ENCODE measurements at regions not wholly inside any gene's neighbourhood (a gene's known extent, or its start where the extent isn't known, plus 50 kb on each side); places are given as distances from the start of the nearest gene placed in this dataset.

DNA sequence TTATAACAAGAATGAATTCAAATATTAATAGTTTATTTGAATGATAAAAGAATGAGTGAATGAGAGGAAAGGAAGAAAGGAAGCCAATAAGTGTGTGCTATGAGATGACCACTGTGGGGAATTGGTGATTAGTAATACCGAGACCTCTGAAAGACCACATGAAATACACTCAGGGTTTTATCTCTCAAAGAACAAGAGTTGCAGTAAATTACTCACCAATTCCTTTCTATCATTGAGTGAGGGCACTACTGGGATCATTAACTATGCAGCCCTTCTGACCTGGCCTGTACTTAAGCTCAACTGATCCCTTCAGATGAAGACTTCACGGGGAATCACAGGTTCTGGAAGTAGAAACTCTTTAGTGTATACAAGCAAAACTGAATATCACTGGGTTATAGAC is 1636.1 kb downstream of the SLITRK5 start:
- TF ChIP-seq GATA3 (IDR thresholded peaks at IDR 0.05; ENCODE audit: low read depth, low read length) (no peak), GATA2 (IDR thresholded peaks at IDR 0.05; ENCODE audit: low read depth, low read length) (no peak)

DNA sequence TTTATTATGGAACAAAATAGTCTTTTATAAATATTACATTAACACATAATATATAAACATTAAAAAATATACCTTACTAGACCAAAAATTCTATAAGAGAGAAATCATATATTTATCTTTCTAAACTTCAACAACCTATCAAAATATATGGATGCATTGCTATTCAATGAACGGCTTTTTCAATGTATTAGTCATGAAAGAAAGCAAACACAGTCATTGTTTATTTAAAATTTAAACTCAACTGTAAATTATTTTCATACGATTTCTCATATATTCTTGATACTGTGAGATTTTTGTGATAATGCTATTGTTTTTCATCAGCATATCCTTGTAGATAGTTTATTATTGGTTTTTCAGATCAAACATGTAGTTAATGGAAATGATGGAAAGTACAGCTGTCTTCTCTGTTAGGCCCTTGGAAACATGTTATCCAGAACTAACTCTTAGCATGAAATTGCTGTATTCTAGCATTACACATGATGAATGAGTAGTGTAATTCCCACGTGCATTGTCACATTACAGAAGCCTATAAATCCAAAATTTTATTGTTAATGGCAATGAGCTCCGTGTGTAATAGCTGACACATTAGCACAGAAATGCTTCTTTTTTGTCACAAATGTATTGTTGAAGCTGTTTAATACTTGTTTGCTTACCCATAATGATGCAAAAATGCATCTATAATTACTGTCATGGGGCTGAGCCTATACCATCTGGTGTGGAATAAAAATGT is 1639.9 kb downstream of the SLITRK5 start:
- no peak for TF ChIP-seq GATA2 (IDR thresholded peaks at IDR 0.05; ENCODE audit: low read depth, low read length)
- no peak for TF ChIP-seq GATA3 (IDR thresholded peaks at IDR 0.05; ENCODE audit: low read depth, low read length)

DNA sequence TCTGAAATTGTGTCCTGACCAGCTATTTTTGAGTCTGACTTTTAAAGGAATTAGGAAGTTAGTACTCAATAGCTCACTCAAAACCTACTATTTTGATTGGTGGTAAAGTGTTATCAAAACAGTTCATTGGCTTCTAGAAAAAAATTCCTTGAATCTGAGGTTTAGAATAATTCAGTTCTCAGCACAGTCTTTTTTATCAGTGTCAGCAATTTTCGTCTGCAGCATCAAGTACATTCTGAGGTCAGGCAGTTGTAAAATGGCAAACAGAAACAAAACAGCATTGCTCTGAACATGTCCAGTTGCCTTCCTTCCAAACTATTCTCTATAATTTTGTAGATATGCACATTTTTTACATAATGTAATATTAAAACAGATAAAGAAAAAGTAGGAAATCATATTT is 1644.1 kb downstream of the SLITRK5 start:
- TF ChIP-seq GATA2 (IDR thresholded peaks at IDR 0.05; ENCODE audit: low read depth, low read length) (no peak), GATA3 (IDR thresholded peaks at IDR 0.05; ENCODE audit: low read depth, low read length) (no peak)

DNA sequence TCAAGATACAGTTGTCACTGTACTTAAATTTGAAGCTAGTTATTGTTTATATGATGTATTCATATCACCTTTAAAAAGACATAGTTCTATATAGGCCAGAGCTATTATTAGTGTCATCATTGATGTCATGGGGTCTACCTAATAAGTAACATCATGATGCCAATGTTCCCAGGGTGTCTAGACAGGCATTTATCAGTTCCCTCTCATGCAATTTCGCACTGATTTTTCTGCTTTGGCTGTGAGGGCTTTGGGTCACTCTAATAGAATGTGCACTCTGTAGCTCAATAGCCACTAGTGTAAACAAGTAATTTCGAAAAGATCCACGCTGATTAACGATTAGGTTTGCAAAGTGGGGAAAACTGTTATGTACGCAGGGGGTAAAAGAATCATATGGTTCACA is 1651.3 kb downstream of the SLITRK5 start:
- TF ChIP-seq GATA2 (IDR thresholded peaks at IDR 0.05; ENCODE audit: low read depth, low read length) (no peak), GATA3 (IDR thresholded peaks at IDR 0.05; ENCODE audit: low read depth, low read length) (no peak)

DNA sequence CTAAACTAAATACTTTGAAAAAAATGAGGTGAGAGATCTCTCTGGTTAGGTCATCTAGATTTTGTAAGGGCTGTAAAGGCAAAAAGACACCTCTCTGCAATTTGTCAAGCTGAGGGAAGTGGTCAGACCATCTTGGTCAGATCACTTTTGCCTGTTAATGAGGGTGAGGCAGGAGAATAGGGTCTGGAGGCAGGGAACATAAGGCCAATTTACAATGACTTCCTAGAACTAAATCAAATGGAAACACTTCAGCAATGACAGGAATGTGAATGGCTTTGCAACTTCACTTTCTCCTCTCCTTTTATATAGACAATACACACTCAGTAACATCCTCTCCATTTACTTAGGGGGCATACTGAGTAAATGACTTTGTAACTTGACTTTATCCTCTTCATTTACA is 1653.4 kb downstream of the SLITRK5 start:
- no peak for TF ChIP-seq GATA2 (IDR thresholded peaks at IDR 0.05; ENCODE audit: low read depth, low read length)
- TF ChIP-seq GATA3 (IDR thresholded peaks at IDR 0.05; ENCODE audit: low read depth, low read length), result no peak

DNA sequence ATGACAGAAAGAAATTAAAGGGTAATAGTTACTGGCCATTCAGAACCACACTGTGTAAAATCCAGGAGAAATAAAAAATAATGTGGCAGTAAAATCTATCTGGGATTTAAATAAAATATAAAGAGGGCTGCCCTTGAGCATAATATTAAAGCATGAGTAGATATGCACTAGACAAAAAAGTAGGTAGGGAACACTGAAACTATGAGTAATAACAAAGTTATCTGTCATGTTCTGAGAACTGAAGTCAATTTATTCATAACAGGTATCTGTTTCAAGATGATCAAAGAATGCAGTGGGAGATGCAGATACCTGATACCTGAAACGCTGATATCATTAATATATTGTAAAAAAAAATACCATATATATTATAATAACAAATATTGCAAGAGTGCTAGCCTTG is 1672.0 kb downstream of the SLITRK5 start:
- TF ChIP-seq GATA2 (IDR thresholded peaks at IDR 0.05; ENCODE audit: low read depth, low read length) (no peak), GATA3 (IDR thresholded peaks at IDR 0.05; ENCODE audit: low read depth, low read length) (no peak)

DNA sequence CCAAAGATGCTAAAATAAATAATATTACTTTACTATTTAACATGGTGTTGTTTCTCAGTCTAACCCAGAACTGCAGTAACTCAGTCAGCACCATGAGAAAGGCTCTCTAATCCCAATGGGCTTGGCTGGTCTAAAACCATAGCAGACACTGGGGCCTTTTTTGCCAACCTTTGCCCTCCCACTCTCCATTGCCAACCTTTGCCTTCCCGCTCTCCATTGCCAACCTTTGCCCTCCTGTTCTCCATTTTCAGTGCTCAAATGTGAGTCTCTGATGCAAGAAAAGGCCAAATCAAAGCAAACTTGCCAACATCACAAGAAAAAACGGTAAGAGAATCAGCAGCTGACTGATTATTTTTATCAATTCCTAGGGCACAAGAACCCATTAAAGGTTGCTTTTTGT is 1681.2 kb downstream of the SLITRK5 start:
- TF ChIP-seq GATA3 (IDR thresholded peaks at IDR 0.05; ENCODE audit: low read depth, low read length) (no peak), GATA2 (IDR thresholded peaks at IDR 0.05; ENCODE audit: low read depth, low read length) (no peak)

DNA sequence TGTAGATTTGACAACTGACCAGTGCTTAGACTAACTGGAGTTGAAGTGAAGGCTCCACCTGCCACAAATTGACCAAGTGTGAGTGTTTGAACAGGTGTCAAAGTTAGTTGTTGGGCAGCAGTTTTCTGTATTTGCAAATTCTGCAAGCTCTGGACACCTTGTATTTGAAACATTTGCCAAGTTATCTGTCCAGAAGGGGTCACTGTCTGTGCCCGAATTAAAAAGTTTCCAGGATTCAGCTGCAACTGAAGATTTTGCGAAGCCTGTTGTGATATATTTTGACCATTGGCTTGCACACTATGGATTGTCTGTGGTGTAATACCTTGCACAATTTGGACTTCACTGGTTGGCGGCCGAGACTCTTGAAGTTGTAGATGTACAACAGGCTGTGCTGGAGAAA is 1690.7 kb downstream of the SLITRK5 start:
- TF ChIP-seq GATA3 (IDR thresholded peaks at IDR 0.05; ENCODE audit: low read depth, low read length) (no peak), GATA2 (IDR thresholded peaks at IDR 0.05; ENCODE audit: low read depth, low read length) (no peak)

DNA sequence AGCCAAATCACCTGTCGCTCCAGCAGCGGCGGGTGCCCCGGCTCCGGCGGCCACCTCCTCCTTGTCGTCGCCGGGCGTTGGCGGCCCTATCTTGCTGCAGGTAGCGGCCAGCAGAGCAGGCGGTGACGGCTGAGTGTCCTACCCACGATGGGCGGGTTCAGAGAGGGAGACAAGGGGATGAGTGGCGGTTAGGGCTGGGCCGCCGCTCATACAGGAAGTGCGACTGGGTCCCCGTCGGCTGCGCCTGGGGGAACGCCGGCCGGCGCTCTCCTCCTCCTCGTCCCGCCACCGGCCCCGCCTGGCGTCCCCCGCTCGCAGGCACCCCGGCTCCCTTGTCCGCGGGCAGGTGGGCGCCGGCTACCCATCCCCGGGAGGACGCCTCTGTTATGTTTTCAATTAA is 1692.0 kb downstream of the SLITRK5 start:
- TF ChIP-seq GATA3 (IDR thresholded peaks at IDR 0.05; ENCODE audit: low read depth, low read length), result no peak
- TF ChIP-seq GATA2 (IDR thresholded peaks at IDR 0.05; ENCODE audit: low read depth, low read length), result no peak

DNA sequence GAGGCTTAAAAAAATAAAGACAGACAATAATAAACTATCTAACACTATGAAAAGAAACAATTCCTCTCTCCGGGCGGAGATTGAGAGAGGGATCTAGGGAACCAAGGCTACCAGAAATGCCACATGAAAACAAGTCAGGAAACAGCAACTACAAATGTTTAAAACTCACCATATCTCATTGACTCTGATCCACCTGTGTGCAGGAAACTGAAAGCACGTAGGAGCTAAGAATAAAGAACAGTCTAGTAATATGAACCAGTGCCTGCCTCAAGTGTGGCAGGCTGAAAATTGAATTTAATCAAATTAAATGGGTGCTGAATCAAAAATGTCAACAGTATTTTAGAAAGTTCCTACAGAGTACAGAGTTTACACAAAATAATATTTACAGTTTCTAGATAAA is 1701.0 kb downstream of the SLITRK5 start:
- TF ChIP-seq GATA3 (IDR thresholded peaks at IDR 0.05; ENCODE audit: low read depth, low read length) (no peak), GATA2 (IDR thresholded peaks at IDR 0.05; ENCODE audit: low read depth, low read length) (no peak)

DNA sequence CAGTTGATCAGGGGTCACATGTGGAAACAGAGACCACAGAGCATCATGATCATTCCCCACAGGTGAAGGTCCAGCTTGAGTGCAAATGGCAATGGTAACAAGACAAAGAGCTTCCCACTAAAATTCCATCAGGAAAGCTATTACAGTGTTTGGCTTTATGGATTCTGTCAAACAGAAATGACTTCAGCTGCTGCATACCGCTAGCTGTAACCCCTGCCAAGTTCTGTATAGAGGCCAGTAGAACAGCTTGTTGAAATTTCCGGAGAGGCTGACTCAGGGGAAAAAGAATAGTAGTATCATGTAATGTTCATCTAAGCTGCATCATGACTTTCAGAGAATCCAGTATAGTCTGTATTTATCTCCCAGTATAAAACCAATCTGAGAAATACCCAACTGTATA is 1704.7 kb downstream of the SLITRK5 start:
- no peak for TF ChIP-seq GATA3 (IDR thresholded peaks at IDR 0.05; ENCODE audit: low read depth, low read length)
- TF ChIP-seq GATA2 (IDR thresholded peaks at IDR 0.05; ENCODE audit: low read depth, low read length), result no peak

DNA sequence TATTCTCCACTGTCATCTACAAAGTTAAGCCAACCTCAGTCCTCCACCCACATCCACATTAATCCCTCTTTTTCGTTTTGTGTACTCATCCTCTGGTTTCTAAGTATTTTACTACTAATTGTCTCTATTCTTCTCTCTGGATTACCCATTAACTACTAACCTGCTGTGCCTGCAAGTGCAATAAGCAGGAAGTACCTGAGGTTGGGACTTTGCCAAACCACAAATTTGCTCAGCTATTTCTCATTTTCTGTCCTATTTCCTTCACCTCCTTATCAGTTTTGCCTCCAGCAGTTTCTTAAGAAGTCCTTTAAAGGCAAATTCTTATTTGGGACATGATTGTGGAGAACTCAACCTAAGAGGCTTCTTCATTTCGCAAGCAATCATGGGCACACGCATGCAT is 1708.9 kb downstream of the SLITRK5 start:
- TF ChIP-seq GATA2 (IDR thresholded peaks at IDR 0.05; ENCODE audit: low read depth, low read length) (no peak), GATA3 (IDR thresholded peaks at IDR 0.05; ENCODE audit: low read depth, low read length) (no peak)

DNA sequence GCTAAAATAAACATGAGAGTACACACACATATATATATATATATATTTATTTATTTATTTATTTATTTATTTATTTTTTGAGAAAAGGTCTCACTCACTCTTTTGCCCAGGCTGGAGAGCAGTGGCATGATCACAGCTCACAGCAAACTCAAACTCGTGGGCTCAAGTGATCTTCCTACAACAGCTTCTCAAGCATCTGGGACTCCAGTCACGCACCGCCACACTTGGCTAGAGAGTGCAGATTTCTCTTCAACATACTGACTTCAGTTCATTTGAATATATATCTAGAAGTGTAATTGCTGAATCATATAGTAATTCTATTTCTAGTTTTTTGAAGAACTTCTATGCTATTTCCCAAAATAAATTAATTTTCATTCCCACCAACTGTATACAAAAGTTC is 1711.8 kb downstream of the SLITRK5 start:
- no peak for TF ChIP-seq GATA3 (IDR thresholded peaks at IDR 0.05; ENCODE audit: low read depth, low read length)
- no peak for TF ChIP-seq GATA2 (IDR thresholded peaks at IDR 0.05; ENCODE audit: low read depth, low read length)

DNA sequence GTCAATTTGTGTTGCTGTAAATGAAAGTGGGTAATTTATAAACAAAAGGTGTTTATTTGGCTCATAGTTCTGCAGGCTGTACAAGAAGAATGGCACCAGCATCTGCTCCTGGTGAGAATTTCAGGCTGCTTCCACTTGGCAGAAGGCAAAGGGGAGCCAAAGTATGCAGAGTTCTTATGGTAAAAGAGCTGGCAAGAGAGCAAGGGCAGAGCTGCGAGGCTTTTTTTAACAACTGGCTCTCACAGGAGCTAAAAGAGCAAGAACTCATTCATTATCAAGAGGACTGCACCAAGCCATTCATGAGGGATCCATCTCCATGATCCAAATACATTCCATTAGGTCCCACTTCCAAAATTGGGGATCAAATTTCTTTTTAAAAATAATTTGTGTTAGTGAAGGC is 1712.7 kb downstream of the SLITRK5 start:
- no peak for TF ChIP-seq GATA2 (IDR thresholded peaks at IDR 0.05; ENCODE audit: low read depth, low read length)
- TF ChIP-seq GATA3 (IDR thresholded peaks at IDR 0.05; ENCODE audit: low read depth, low read length), result no peak

DNA sequence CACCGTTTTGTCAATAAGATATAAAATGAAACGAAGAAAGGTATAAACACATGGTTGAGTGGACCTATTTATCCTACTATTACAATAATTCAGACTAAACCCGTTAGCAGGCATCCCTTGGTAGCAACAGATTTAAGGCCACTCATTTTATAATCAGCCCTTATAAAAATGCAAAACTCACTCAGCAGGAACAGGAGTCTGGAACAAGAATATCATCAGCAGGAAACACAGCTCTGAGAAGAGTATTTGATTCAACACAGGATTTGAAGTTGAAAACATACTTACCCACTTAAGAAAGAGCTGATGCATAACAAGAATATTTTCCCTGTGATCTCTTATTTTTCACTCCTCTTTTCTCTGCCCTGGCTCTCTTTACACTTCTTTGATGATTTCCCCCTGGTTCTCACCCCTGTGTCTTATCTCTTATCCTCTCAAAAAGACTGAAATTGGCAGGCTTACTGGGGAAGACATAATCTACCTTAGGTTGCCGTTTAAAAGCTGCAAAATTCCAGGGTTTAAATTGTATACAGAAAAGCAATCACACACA is 1722.7 kb downstream of the SLITRK5 start:
- TF ChIP-seq GATA3 (IDR thresholded peaks at IDR 0.05; ENCODE audit: low read depth, low read length) (no peak), GATA2 (IDR thresholded peaks at IDR 0.05; ENCODE audit: low read depth, low read length) (no peak)

Measured in SH-SY5Y (cell line).